Natural killer cell (primary cell): ENCODE measurements at regions not wholly inside any gene's neighbourhood (a gene's known extent, or its start where the extent isn't known, plus 50 kb on each side); places are given as distances from the start of the nearest gene placed in this dataset.
"Not testable (repeated sequence)": the region's sequence is repeated elsewhere in the genome, so short reads cannot be mapped to it uniquely, and the experiment has no call there.

Source experiments
- ATAC-seq, 3 donors: fragments of 150-1000 bp in 2 of 3; fragments of 200-7000 bp in 1 of 3; cut with Tn5 transposase; 1 replicate in 1 of 3; 2 replicates in 2 of 3; pipeline ENCODE4 v1.10.0; 2021; ENCODE audit warnings: mild to moderate bottlenecking in 2 of 3, moderate library complexity in 2 of 3
- DNase-seq, 2 donors: peaks; one replicate each; pipeline versions ENCODE4 v3.0.0 to v3.0.0-alpha.2; 2013 to 2021; ENCODE audit warnings: mixed read lengths in 1 of 2
- H3K27ac ChIP-seq: one replicate; pipeline ENCODE4 v1.5.1; 2013; ENCODE audit warnings: mild to moderate bottlenecking, low read length
- H3K27me3 ChIP-seq: one replicate; pipeline ENCODE4 v1.6.1; 2013; ENCODE audit warnings: low read length; ENCODE audit not compliant: control insufficient read depth, insufficient read depth
- H3K36me3 ChIP-seq: one replicate; pipeline ENCODE4 v1.6.1; 2013; ENCODE audit warnings: low read length; ENCODE audit not compliant: control insufficient read depth, insufficient read depth
- H3K4me1 ChIP-seq: one replicate; pipeline ENCODE4 v1.6.1; 2013; ENCODE audit warnings: low read length; ENCODE audit not compliant: control insufficient read depth, insufficient read depth
- H3K4me3 ChIP-seq: one replicate; pipeline ENCODE4 v1.5.1; 2013; ENCODE audit warnings: low read length
- H3K9me3 ChIP-seq: one replicate; pipeline ENCODE4 v1.6.1; 2013; ENCODE audit warnings: low read length; ENCODE audit not compliant: control insufficient read depth, insufficient read depth
- H3K27ac Mint-ChIP-seq, 2 donors: one replicate each; pipeline ENCODE4 v1.8.0; 2022; ENCODE audit warnings: mild to moderate bottlenecking in 2 of 2, mixed read lengths in 2 of 2, moderate library complexity in 1 of 2
- H3K27me3 Mint-ChIP-seq, 2 donors: one replicate each; pipeline ENCODE4 v1.8.0; 2022; ENCODE audit warnings: low read depth in 2 of 2, mixed read lengths in 2 of 2
- H3K36me3 Mint-ChIP-seq: one replicate; pipeline ENCODE4 v1.8.0; 2022; ENCODE audit warnings: mixed read lengths
- H3K4me1 Mint-ChIP-seq, 2 donors: one replicate each; pipeline ENCODE4 v1.8.0; 2022; ENCODE audit warnings: mixed read lengths in 2 of 2
- H3K4me3 Mint-ChIP-seq: one replicate; pipeline ENCODE4 v1.8.0; 2022; ENCODE audit warnings: mild to moderate bottlenecking, moderate library complexity, mixed read lengths
- H3K9me3 Mint-ChIP-seq, 2 donors: one replicate each; pipeline ENCODE4 v1.8.0; 2022; ENCODE audit warnings: mixed read lengths in 2 of 2
- CTCF ChIP-seq: fragments of 200-600 bp; IDR thresholded peaks from one replicate; pipeline ENCODE4 v1.8.0; 2022; ENCODE audit warnings: antibody characterized with exemption
- WGBS: methylation state at CpG from one replicate; pipeline ENCODE4 v1.1.7; 2013; ENCODE audit warnings: missing lambda C conversion rate; ENCODE audit not compliant: insufficient coverage; 5-methylcytosine and 5-hydroxymethylcytosine counted together
- intact Hi-C: fragments of 100-400 bp; cut with micrococcal nuclease; formaldehyde crosslinking; loops from one replicate; pipeline ENCODE4 v1.14.2; 2022

- no peak for TF ChIP-seq CTCF
- no peaks in the 10 kb centered on the region for H3K36me3 Mint-ChIP-seq
- Histone ChIP-seq H3K4me3 (no peak overlapping the region), H3K27ac (no peak overlapping the region), H3K36me3 (no peaks in the 10 kb centered on the region), H3K4me1 (no peaks in the 10 kb centered on the region), H3K27me3 (no peaks in the 10 kb centered on the region), H3K9me3 (no peaks in the 10 kb centered on the region)
- no peaks in the 10 kb centered on the region for H3K9me3 Mint-ChIP-seq
- WGBS = 59% methylated on average over 2 of the region's 2 CpGs
- no peak overlapping the region for H3K27ac Mint-ChIP-seq
- no peaks in the 10 kb centered on the region for H3K4me1 Mint-ChIP-seq
- no peak for ATAC-seq
- no peak overlapping the region for H3K4me3 Mint-ChIP-seq
- peaks cover 25 to 38% of the 10 kb centered on the region in 2 donors for H3K27me3 Mint-ChIP-seq
- no peak for DNase-seq
- intact Hi-C loops = no loop called here
Observed at GRCh38 chr6:6452002-6452401, 131.5 kb upstream of the F13A1 start.

- no peaks in the 10 kb centered on the region for H3K36me3 ChIP-seq
- H3K27me3 ChIP-seq = no peaks in the 10 kb centered on the region
- Mint-ChIP-seq H3K9me3 (no peaks in the 10 kb centered on the region), H3K4me1 (no peaks in the 10 kb centered on the region), H3K4me3 (no peak overlapping the region), H3K27me3 (peaks cover 22 to 40% of the 10 kb centered on the region in 2 donors), H3K27ac (no peak overlapping the region), H3K36me3 (no peaks in the 10 kb centered on the region)
- H3K4me3 ChIP-seq = no peak overlapping the region
- TF ChIP-seq CTCF = no peak
- H3K27ac ChIP-seq = no peak overlapping the region
- H3K9me3 ChIP-seq = no peaks in the 10 kb centered on the region
- intact Hi-C loops = no loop called here
- ATAC-seq (no peak), DNase-seq (no peak)
- 85% methylated on average over 1 of the region's 1 CpG for WGBS
- H3K4me1 ChIP-seq = no peaks in the 10 kb centered on the region
Observed at GRCh38 chr6:6453186-6453585, 132.7 kb upstream of the F13A1 start.

GRCh38 chr6:6455272-6455671 lies 133.2 kb upstream of the LY86 start:
- no peak for TF ChIP-seq CTCF
- intact Hi-C loops = no loop called here
- Histone ChIP-seq H3K27ac (no peak overlapping the region), H3K36me3 (no peaks in the 10 kb centered on the region), H3K9me3 (no peaks in the 10 kb centered on the region), H3K27me3 (peaks cover 3% of the 10 kb centered on the region), H3K4me1 (no peaks in the 10 kb centered on the region), H3K4me3 (no peak overlapping the region)
- Mint-ChIP-seq H3K4me1 (no peaks in the 10 kb centered on the region), H3K27me3 (peaks cover 27 to 34% of the 10 kb centered on the region in 2 donors), H3K9me3 (no peaks in the 10 kb centered on the region), H3K36me3 (no peaks in the 10 kb centered on the region), H3K27ac (no peak overlapping the region), H3K4me3 (no peak overlapping the region)
- no peak for DNase-seq
- no peak for ATAC-seq
- WGBS = 91% methylated on average over 2 of the region's 2 CpGs

- peaks cover 3% of the 10 kb centered on the region for H3K27me3 ChIP-seq
- H3K9me3 ChIP-seq = no peaks in the 10 kb centered on the region
- ATAC-seq (no peak), DNase-seq (no peak)
- no peaks in the 10 kb centered on the region for H3K4me1 ChIP-seq
- Mint-ChIP-seq H3K27me3 (peaks cover 35 to 41% of the 10 kb centered on the region in 2 donors), H3K4me3 (no peak overlapping the region), H3K9me3 (no peaks in the 10 kb centered on the region), H3K4me1 (no peaks in the 10 kb centered on the region), H3K36me3 (no peaks in the 10 kb centered on the region), H3K27ac (no peak overlapping the region)
- H3K27ac ChIP-seq = no peak overlapping the region
- H3K36me3 ChIP-seq = no peaks in the 10 kb centered on the region
- H3K4me3 ChIP-seq = no peak overlapping the region
- TF ChIP-seq CTCF = no peak
- intact Hi-C loops = no loop called here
- 94% methylated on average over 1 of the region's 2 CpGs for WGBS
Observed at GRCh38 chr6:6458172-6458571, 130.3 kb upstream of the LY86 start.

GRCh38 chr6:6459963-6460362 lies 128.6 kb upstream of the LY86 start:
- intact Hi-C loops, H3K9me3 Mint-ChIP-seq, H3K4me1 Mint-ChIP-seq, H3K4me3 ChIP-seq, H3K27ac ChIP-seq, ATAC-seq, H3K27me3 ChIP-seq, H3K36me3 ChIP-seq, H3K9me3 ChIP-seq, H3K27ac Mint-ChIP-seq, DNase-seq, H3K36me3 Mint-ChIP-seq, H3K4me3 Mint-ChIP-seq, H3K4me1 ChIP-seq: not testable (repeated sequence)
- 90% methylated on average over 2 of the region's 4 CpGs for WGBS
- H3K27me3 Mint-ChIP-seq = peaks cover 30 to 47% of the 10 kb centered on the region in 2 donors
